RWPE1 (cell line): ENCODE measurements at regions not wholly inside any gene's neighbourhood (a gene's known extent, or its start where the extent isn't known, plus 50 kb on each side); places are given as distances from the start of the nearest gene placed in this dataset.
"Not testable (repeated sequence)": the region's sequence is repeated elsewhere in the genome, so short reads cannot be mapped to it uniquely, and the experiment has no call there.

ENCODE experiments used
- CTCF ChIA-PET: fragments of 350-600 bp; sonication (Branson Sonifier 250); formaldehyde crosslinking; extraction: SDS; loops from one replicate; lab custom pipeline; 2021; lab: Yijun Ruan, JAX
- POLR2A ChIA-PET: fragments of 400-600 bp; formaldehyde crosslinking; extraction: SDS; loops from one replicate; lab custom pipeline; 2020; ENCODE audit warnings: antibody characterized with exemption; ENCODE audit not compliant: low non-redundant PET; lab: Yijun Ruan, JAX
- DNase-seq: peaks from one replicate; pipeline ENCODE4 v3.0.0; 2012; ENCODE audit warnings: low spot score
- H3K27ac ChIP-seq: fragments of 450-650 bp; 2 replicates; pipeline ENCODE4 v1.5.1; 2017
- TF ChIP-seq, protein P1 (sequence below): fragments of 450-650 bp; conservative IDR thresholded peaks from 2 replicates; pipeline ENCODE4 v1.5.1; 2017; ENCODE audit warnings: low read depth, mild to moderate bottlenecking

DNA sequence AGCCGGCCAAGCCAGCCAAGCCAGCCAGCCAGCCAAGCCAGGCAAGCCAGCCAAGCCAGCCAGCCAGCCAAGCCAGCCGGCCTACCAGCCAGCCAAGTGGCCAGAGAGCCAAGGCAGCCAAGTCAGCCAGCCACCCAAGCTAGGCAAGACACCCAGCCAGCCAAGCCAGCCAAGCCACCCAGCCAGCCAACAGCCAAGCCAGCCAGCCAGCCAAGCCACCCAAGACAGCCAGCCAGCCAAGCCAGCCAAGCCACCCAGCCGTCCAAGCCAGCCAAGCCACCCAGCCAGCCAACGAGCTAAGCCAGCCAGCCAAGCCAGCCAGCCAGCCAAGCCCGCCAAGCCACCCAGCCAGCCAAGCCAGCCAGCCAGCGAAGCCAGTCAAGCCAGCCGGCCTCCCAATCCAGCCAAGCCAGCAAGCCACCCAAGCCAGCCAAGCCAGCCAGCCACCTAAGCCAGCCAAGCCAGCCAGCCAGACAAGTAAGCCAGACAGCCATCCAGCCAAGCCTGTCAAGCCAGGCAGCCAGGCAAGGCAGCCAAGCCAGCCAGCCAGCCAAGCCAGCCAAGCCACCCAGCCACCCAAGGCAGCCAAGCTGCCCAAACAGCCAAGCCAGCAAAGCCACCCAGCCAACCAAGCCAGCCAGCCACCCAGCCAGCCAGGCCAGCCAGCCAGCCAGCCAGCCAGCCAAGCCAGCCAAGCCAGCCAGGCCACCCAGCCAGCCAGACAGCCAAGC lies 200.5 kb downstream of the GOLGA6L6 start:
- DNase-seq = no peak
- ChIA-PET CTCF (no interaction called here), POLR2A (no interaction called here)
- TF ChIP-seq, protein P1, sequence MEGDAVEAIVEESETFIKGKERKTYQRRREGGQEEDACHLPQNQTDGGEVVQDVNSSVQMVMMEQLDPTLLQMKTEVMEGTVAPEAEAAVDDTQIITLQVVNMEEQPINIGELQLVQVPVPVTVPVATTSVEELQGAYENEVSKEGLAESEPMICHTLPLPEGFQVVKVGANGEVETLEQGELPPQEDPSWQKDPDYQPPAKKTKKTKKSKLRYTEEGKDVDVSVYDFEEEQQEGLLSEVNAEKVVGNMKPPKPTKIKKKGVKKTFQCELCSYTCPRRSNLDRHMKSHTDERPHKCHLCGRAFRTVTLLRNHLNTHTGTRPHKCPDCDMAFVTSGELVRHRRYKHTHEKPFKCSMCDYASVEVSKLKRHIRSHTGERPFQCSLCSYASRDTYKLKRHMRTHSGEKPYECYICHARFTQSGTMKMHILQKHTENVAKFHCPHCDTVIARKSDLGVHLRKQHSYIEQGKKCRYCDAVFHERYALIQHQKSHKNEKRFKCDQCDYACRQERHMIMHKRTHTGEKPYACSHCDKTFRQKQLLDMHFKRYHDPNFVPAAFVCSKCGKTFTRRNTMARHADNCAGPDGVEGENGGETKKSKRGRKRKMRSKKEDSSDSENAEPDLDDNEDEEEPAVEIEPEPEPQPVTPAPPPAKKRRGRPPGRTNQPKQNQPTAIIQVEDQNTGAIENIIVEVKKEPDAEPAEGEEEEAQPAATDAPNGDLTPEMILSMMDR = no peak
- H3K27ac ChIP-seq = no peak overlapping the region

GRCh38 chr15:20340331-20340811 lies 201.2 kb downstream of the GOLGA6L6 start:
- CTCF ChIA-PET = no interaction called here

GRCh38 chr15:20339086-20339791 lies 202.4 kb downstream of the GOLGA6L6 start:
- CTCF ChIA-PET, DNase-seq, H3K27ac ChIP-seq, POLR2A ChIA-PET: not testable (repeated sequence)

More at GRCh38 chr15:20340331-20340811, 201.2 kb downstream of the GOLGA6L6 start:
- no peak for DNase-seq
- no peak overlapping the region for H3K27ac ChIP-seq
- TF ChIP-seq, protein P1 = no peak
- POLR2A ChIA-PET = no interaction called here

DNA sequence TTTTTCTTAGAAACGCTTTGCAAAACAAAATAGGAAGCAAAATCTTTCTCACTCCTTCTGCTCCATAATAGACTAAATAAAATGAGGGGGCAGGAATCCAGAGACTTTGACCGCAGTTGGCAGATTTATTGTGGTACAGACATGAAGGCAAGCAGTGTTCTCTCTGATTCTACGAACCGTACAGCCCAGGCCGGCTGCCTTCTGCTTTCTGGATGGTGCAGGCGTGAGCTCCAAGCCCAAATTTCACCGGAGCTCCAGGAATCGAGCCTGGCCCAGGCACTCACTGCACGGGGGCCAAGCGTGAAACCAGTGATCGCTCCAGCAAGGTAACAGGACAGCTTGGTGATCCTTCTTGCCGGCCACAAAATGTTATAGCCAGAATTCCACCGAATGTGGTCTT lies 202.9 kb downstream of the GOLGA6L6 start:
- POLR2A ChIA-PET, CTCF ChIA-PET, DNase-seq, H3K27ac ChIP-seq: not testable (repeated sequence)

DNA sequence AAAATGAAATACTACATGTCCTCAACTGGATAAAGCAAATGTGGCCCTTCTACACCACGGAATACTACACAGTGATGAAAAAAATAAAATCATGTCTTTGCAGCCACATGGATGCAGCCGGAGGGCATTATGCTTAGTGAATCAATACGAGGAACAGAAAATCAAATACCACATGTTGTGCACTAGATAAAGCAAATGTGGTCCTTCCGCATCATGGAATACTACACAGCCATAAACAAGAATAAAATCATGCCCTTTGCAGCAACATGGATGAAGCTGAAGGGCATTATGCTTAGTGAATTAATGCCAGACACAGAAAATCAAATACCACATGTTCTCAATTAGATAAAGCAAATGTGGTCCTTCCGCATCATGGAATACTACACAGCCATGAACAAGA lies 204.4 kb downstream of the GOLGA6L6 start:
- POLR2A ChIA-PET, CTCF ChIA-PET, DNase-seq: not testable (repeated sequence)

GRCh38 chr15:20334451-20334850 lies 207.1 kb downstream of the GOLGA6L6 start:
- DNase-seq, H3K27ac ChIP-seq, POLR2A ChIA-PET, CTCF ChIA-PET: not testable (repeated sequence)

More for the DNA sequence above, 204.4 kb downstream of the GOLGA6L6 start:
- H3K27ac ChIP-seq = not testable (repeated sequence)

- POLR2A ChIA-PET, H3K27ac ChIP-seq, DNase-seq, CTCF ChIA-PET: not testable (repeated sequence)
These were observed 215.8 kb downstream of the GOLGA6L6 start for GRCh38 chr15:20325751-20326150.

DNA sequence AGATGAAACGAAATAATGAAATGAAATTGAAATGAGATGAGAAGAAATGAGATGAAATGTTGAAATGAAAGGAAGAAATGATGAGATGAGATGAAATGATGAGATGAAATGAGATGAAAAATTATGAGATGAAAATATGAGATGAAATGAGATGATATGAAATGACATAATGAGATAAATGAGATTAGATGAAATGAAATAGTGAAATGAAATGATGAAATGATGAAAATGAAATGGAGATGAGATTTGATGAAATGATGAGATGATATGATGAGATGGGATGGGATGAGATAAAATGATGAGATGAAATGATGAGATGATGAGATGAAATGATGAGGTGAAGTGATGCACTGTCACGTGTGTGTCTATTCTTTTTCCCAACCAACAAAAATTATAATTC lies 224.5 kb downstream of the GOLGA6L6 start:
- DNase-seq, H3K27ac ChIP-seq, CTCF ChIA-PET, POLR2A ChIA-PET: not testable (repeated sequence)

DNA sequence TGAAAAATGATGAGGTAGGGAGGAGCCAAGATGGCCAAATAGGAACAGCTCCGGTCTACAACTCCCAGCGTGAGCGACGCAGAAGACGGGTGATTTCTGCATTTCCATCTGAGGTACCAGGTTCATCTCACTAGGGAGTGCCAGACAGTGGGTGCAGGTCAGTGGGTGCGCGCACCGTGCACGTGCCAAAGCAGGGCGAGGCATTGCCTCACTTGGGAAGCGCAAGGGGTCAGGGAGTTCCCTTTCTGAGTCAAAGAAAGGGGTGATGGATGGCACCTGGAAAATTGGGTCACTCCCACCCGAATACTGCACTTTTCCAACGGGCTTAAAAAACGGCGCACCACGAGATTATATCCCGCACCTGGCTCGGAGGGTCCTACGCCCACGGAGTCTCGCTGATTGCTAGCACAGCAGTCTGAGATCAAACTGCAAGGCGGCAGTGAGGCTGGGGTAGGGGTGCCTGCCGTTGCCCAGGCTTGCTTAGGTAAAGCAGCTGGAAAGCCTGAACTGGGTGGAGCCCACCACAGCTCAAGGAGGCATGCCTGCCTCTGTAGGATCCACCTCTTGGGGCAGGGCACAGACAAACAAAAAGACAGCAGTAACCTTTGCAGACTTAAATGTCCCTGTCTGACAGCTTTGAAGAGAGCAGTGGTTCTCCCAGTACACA lies 230.5 kb downstream of the GOLGA6L6 start:
- POLR2A ChIA-PET, DNase-seq, H3K27ac ChIP-seq, CTCF ChIA-PET: not testable (repeated sequence)

DNA sequence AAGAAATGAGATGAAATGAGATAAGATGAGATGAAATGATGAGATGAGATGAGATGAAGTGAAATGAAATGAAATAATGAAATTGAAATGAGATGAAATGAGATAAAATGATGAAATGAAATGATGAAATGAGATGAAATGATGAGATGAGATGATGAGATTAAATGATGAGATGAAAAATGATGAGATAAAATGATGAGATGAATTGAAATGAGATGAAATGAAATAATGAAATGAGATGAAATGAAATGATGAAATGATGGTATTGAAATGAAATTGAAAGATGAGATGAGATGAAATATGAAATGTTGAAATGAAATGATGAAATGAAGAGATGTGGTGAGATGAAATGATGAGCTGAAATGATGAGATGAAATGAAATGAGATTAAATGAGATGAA lies 231.0 kb downstream of the GOLGA6L6 start:
- POLR2A ChIA-PET = no interaction called here
- TF ChIP-seq, protein P1 = no peak
- CTCF ChIA-PET = no interaction called here
- no peak for DNase-seq
- no peak overlapping the region for H3K27ac ChIP-seq

DNA sequence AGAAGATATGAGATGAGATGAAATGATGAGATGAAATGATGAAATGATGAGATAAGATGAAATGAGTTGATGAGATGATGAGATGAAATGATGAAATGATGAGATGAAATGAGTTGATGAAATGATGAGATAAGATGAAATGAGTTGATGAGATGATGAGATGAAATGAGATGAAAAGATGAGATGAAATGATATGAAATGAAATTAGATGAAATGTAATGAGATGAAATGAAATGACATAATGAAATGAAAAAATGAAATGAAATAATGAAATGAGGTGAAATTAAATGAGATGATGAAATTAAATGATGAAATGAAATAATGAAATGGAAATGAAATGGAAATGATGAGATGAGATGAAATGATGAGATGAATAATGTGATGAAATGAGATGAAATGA lies 231.6 kb downstream of the GOLGA6L6 start:
- DNase-seq, H3K27ac ChIP-seq, POLR2A ChIA-PET, CTCF ChIA-PET: not testable (repeated sequence)

DNA sequence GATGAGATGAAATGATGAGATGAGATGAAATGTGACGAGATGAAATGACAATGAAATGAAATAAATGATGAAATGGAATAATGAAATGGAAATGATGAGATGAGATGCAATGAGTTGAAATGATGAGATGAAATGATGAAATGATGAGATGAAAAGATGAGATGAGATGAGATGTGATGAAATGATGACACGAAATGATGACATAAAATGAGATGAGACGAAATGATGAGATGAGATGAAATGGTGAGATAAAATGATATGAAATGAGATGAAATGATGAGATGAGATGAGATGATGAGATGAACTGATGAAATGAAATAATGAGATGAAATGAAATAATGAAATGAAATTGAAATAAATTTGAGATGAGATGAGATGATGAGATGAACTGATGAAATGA lies 232.2 kb downstream of the GOLGA6L6 start:
- CTCF ChIA-PET, POLR2A ChIA-PET, H3K27ac ChIP-seq, DNase-seq: not testable (repeated sequence)

DNA sequence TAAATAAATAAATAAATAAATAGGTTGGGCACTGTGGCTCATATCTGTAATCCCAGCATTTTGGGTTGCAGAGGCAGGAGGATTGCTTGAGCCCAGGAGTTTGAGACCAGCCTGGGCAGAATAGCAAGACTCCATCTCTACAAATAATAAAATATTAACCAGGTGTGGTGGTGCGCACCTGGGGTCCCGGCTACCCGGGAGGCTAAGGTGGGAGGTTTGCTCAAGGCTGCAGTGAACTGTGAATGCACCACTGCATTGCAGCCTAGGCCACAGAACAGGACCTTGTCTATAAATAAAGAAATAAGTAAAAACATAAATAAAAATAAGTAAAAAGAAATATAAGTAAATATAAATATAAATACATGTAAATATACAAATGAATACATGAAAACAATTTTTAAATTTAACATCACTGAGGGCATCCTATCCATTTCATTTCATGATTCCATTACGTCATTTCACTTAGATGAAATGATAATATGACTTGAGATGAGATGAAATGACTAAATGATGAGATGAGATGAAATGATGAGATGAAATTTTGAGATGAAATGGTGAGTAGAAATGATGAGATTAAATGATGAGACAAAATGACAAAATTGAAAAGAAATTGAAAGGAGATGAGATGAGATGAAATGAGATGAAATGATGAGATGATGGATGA lies 233.4 kb downstream of the GOLGA6L6 start:
- CTCF ChIA-PET, POLR2A ChIA-PET, H3K27ac ChIP-seq, DNase-seq: not testable (repeated sequence)
